ENCODE measurements at regions not wholly inside any gene's neighbourhood (a gene's known extent, or its start where the extent isn't known, plus 50 kb on each side); places are given as distances from the start of the nearest gene placed in this dataset.

GRCh38 chr3:44186712-44187111 lies 55.0 kb upstream of the TOPAZ1 start:
- no peak for ATAC-seq
- intact Hi-C loops (cut with DNase I): no loop called here
- DNase-seq (ENCODE audit: missing footprints): no peak

Small RNA genes lying in the stretch of these regions (microRNA-seq; reads per million reads assigned to microRNA genes)
- 3.6 reads per million, percentile 4 among the genes with 10 or more reads in this experiment for gene MIR138-1
